ENCODE measurements at regions not wholly inside any gene's neighbourhood (a gene's known extent, or its start where the extent isn't known, plus 50 kb on each side); places are given as distances from the start of the nearest gene placed in this dataset.
"Not testable (repeated sequence)": the region's sequence is repeated elsewhere in the genome, so short reads cannot be mapped to it uniquely, and the experiment has no call there.

- no peak overlapping the region for H3K4me3 ChIP-seq (ENCODE audit: low read depth, low read length)
- Mint-ChIP-seq H3K4me1 (ENCODE audit: low read depth, unreplicated experiment) (no peaks in the 10 kb centered on the region), H3K4me3 (ENCODE audit: unreplicated experiment) (no peak overlapping the region), H3K9me3 (ENCODE audit: unreplicated experiment) (peaks cover 39% of the 10 kb centered on the region), H3K27me3 (ENCODE audit: insufficient read depth, unreplicated experiment) (peaks cover 3% of the 10 kb centered on the region), H3K36me3 (ENCODE audit: insufficient read depth, unreplicated experiment) (no peaks in the 10 kb centered on the region), H3K27ac (ENCODE audit: unreplicated experiment) (no peak overlapping the region)
- H3K36me3 ChIP-seq (ENCODE audit: control insufficient read depth, insufficient read depth, low read length) = no peaks in the 10 kb centered on the region
- POLR2A ChIA-PET = no interaction called here
- CTCF ChIA-PET = no interaction called here
- H3K4me1 ChIP-seq = no peaks in the 10 kb centered on the region
- H3K27me3 ChIP-seq (replicated peaks; ENCODE audit: control insufficient read depth, insufficient read depth, low read length) = no peaks in the 10 kb centered on the region
- DNase-seq = no peak
- no peak for TF ChIP-seq CTCF (IDR thresholded peaks at IDR 0.05; ENCODE audit: insufficient read depth in 1 of 2, low read depth in 1 of 2, low read length in 1 of 2, severe bottlenecking in 1 of 2, unreplicated experiment in 1 of 2)
- BruUV-seq (replicated peaks) = no TSS peak
- intact Hi-C loops (cut with micrococcal nuclease; ENCODE audit: unreplicated experiment) = no loop called here
- H3K9me3 ChIP-seq = no peaks in the 10 kb centered on the region
Measured at GRCh38 chr17:22303865-22304264, 611.5 kb downstream of the KCNJ18 start.

GRCh38 chr17:22304667-22305303 lies 612.5 kb downstream of the KCNJ18 start:
- Histone ChIP-seq H3K27me3 (replicated peaks; ENCODE audit: control insufficient read depth, insufficient read depth, low read length) (no peaks in the 10 kb centered on the region), H3K4me3 (ENCODE audit: low read depth, low read length) (no peak overlapping the region), H3K4me1 (no peaks in the 10 kb centered on the region), H3K36me3 (ENCODE audit: control insufficient read depth, insufficient read depth, low read length) (no peaks in the 10 kb centered on the region), H3K9me3 (no peaks in the 10 kb centered on the region)
- ChIA-PET CTCF (no interaction called here), POLR2A (no interaction called here)
- H3K27me3 Mint-ChIP-seq (ENCODE audit: insufficient read depth, unreplicated experiment) = peaks cover 3% of the 10 kb centered on the region
- peaks cover 32% of the 10 kb centered on the region for H3K9me3 Mint-ChIP-seq (ENCODE audit: unreplicated experiment)
- no TSS peak for BruUV-seq (replicated peaks)
- H3K27ac Mint-ChIP-seq (ENCODE audit: unreplicated experiment) = no peak overlapping the region
- intact Hi-C loops (cut with micrococcal nuclease; ENCODE audit: unreplicated experiment) = no loop called here
- no peak for DNase-seq
- H3K4me3 Mint-ChIP-seq (ENCODE audit: unreplicated experiment) = no peak overlapping the region
- no peaks in the 10 kb centered on the region for H3K4me1 Mint-ChIP-seq (ENCODE audit: low read depth, unreplicated experiment)
- TF ChIP-seq CTCF (IDR thresholded peaks at IDR 0.05; ENCODE audit: insufficient read depth in 1 of 2, low read depth in 1 of 2, low read length in 1 of 2, severe bottlenecking in 1 of 2, unreplicated experiment in 1 of 2) = no peak
- no peaks in the 10 kb centered on the region for H3K36me3 Mint-ChIP-seq (ENCODE audit: insufficient read depth, unreplicated experiment)

- ChIA-PET CTCF (no interaction called here), POLR2A (no interaction called here)
- H3K27me3 ChIP-seq (replicated peaks; ENCODE audit: control insufficient read depth, insufficient read depth, low read length) = no peaks in the 10 kb centered on the region
- no peak for DNase-seq
- H3K4me3 ChIP-seq (ENCODE audit: low read depth, low read length) = no peak overlapping the region
- H3K36me3 Mint-ChIP-seq (ENCODE audit: insufficient read depth, unreplicated experiment) = no peaks in the 10 kb centered on the region
- no peaks in the 10 kb centered on the region for H3K4me1 Mint-ChIP-seq (ENCODE audit: low read depth, unreplicated experiment)
- TF ChIP-seq CTCF (IDR thresholded peaks at IDR 0.05; ENCODE audit: insufficient read depth in 1 of 2, low read depth in 1 of 2, low read length in 1 of 2, severe bottlenecking in 1 of 2, unreplicated experiment in 1 of 2) = no peak
- peaks cover 32% of the 10 kb centered on the region for H3K9me3 Mint-ChIP-seq (ENCODE audit: unreplicated experiment)
- no peak overlapping the region for H3K4me3 Mint-ChIP-seq (ENCODE audit: unreplicated experiment)
- intact Hi-C loops (cut with micrococcal nuclease; ENCODE audit: unreplicated experiment) = no loop called here
- H3K4me1 ChIP-seq = no peaks in the 10 kb centered on the region
- no peak overlapping the region for H3K27ac Mint-ChIP-seq (ENCODE audit: unreplicated experiment)
- H3K36me3 ChIP-seq (ENCODE audit: control insufficient read depth, insufficient read depth, low read length) = no peaks in the 10 kb centered on the region
- H3K9me3 ChIP-seq = no peaks in the 10 kb centered on the region
- peaks cover 3% of the 10 kb centered on the region for H3K27me3 Mint-ChIP-seq (ENCODE audit: insufficient read depth, unreplicated experiment)
- no TSS peak for BruUV-seq (replicated peaks)
Measured at GRCh38 chr17:22305356-22306071, 613.2 kb downstream of the KCNJ18 start.

GRCh38 chr17:22310292-22310691 lies 618.0 kb downstream of the KCNJ18 start:
- H3K4me3 ChIP-seq (ENCODE audit: low read depth, low read length); H3K36me3 Mint-ChIP-seq (ENCODE audit: insufficient read depth, unreplicated experiment); DNase-seq; H3K27me3 ChIP-seq (replicated peaks; ENCODE audit: control insufficient read depth, insufficient read depth, low read length); H3K4me1 Mint-ChIP-seq (ENCODE audit: low read depth, unreplicated experiment); H3K36me3 ChIP-seq (ENCODE audit: control insufficient read depth, insufficient read depth, low read length); H3K27me3 Mint-ChIP-seq (ENCODE audit: insufficient read depth, unreplicated experiment); BruUV-seq (replicated peaks); H3K27ac Mint-ChIP-seq (ENCODE audit: unreplicated experiment); H3K4me1 ChIP-seq; H3K4me3 Mint-ChIP-seq (ENCODE audit: unreplicated experiment); intact Hi-C loops (cut with micrococcal nuclease; ENCODE audit: unreplicated experiment); POLR2A ChIA-PET; H3K9me3 ChIP-seq: not testable (repeated sequence)
- H3K9me3 Mint-ChIP-seq (ENCODE audit: unreplicated experiment) = peaks cover 21% of the 10 kb centered on the region
- CTCF ChIA-PET = interaction anchor here (0.7 kb wide), 1 partner anchor 53 kb away, joined by 3 read pairs; no protein-coding TSS in a partner anchor
